ENCODE measurements at regions not wholly inside any gene's neighbourhood (a gene's known extent, or its start where the extent isn't known, plus 50 kb on each side); places are given as distances from the start of the nearest gene placed in this dataset.

- TF ChIP-seq, protein P1, sequence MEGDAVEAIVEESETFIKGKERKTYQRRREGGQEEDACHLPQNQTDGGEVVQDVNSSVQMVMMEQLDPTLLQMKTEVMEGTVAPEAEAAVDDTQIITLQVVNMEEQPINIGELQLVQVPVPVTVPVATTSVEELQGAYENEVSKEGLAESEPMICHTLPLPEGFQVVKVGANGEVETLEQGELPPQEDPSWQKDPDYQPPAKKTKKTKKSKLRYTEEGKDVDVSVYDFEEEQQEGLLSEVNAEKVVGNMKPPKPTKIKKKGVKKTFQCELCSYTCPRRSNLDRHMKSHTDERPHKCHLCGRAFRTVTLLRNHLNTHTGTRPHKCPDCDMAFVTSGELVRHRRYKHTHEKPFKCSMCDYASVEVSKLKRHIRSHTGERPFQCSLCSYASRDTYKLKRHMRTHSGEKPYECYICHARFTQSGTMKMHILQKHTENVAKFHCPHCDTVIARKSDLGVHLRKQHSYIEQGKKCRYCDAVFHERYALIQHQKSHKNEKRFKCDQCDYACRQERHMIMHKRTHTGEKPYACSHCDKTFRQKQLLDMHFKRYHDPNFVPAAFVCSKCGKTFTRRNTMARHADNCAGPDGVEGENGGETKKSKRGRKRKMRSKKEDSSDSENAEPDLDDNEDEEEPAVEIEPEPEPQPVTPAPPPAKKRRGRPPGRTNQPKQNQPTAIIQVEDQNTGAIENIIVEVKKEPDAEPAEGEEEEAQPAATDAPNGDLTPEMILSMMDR (IDR thresholded peaks at IDR 0.05) = no peak
- no peak for TF ChIP-seq POLR2A (IDR thresholded peaks at IDR 0.05)
These were observed 416.7 kb upstream of the CADM1 start for GRCh38 chr11:115920841-115921480.

All from esophagus squamous epithelium (tissue), 4 donors.